Tibial nerve (tissue), 4 donors: ENCODE measurements at regions not wholly inside any gene's neighbourhood (a gene's known extent, or its start where the extent isn't known, plus 50 kb on each side); places are given as distances from the start of the nearest gene placed in this dataset.

Experiments
- DNase-seq, 2 donors: peaks; one replicate each; pipeline ENCODE4 v3.0.0-alpha.2; 2019; ENCODE audit warnings: low spot score in 2 of 2
- H3K27ac ChIP-seq, 4 donors: fragments of 200-600 bp; sonication (generic) in 3 of 4; one replicate each; pipeline ENCODE4 v1.5.1; 2017 to 2019; ENCODE audit warnings: mild to moderate bottlenecking in 1 of 4
- H3K27me3 ChIP-seq, 2 donors: fragments of 200-600 bp; sonication (generic) in 1 of 2; one replicate each; pipeline versions ENCODE4 v1.5.1 to v1.6.0; 2017 to 2019
- H3K36me3 ChIP-seq, 3 donors: fragments of 200-600 bp; sonication (generic); one replicate each; pipeline ENCODE4 v1.5.1; 2018 to 2019
- H3K4me1 ChIP-seq, 4 donors: fragments of 200-600 bp; sonication (generic) in 3 of 4; one replicate each; pipeline ENCODE4 v1.5.1; 2017 to 2019
- H3K4me3 ChIP-seq, 4 donors: fragments of 200-600 bp; sonication (generic) in 3 of 4; one replicate each; pipeline ENCODE4 v1.5.1; 2017 to 2019; ENCODE audit warnings: mild to moderate bottlenecking in 1 of 4, moderate library complexity in 1 of 4
- H3K9me3 ChIP-seq, 4 donors: fragments of 200-600 bp; sonication (generic) in 3 of 4; one replicate each; pipeline ENCODE4 v1.5.1; 2017 to 2019
- EP300 ChIP-seq, 2 donors: sonication (generic); formaldehyde crosslinking; IDR thresholded peaks; one replicate each; pipeline ENCODE4 v1.6.1; 2017; ENCODE audit warnings: antibody characterized with exemption in 2 of 2, mild to moderate bottlenecking in 1 of 2
- POLR2A ChIP-seq, 2 donors: fragments of 450-650 bp; IDR thresholded peaks; one replicate each; pipeline ENCODE4 v1.6.1; 2017; ENCODE audit warnings: antibody characterized with exemption in 2 of 2, mild to moderate bottlenecking in 2 of 2, moderate library complexity in 2 of 2
- WGBS, 2 donors: methylation state at CpG; one replicate each; pipeline ENCODE4 v1.1.5; 2018; 5-methylcytosine and 5-hydroxymethylcytosine counted together
- TF ChIP-seq, protein P1 (sequence below), 5 experiments: fragments of 200-600 bp in 3 of 5; fragments of 450-650 bp in 2 of 5; sonication (generic) in 3 of 5; IDR thresholded peaks; one replicate each; pipeline ENCODE4 v1.5.1; 2016 to 2019; ENCODE audit warnings: antibody characterized with exemption in 5 of 5, mild to moderate bottlenecking in 3 of 5, moderate library complexity in 2 of 5

- H3K4me3 ChIP-seq: no peak overlapping the region
- H3K36me3 ChIP-seq: no peaks in the 10 kb centered on the region
- DNase-seq: no peak
- H3K4me1 ChIP-seq: peaks cover 0 to 27% (median 0%) of the 10 kb centered on the region in 4 donors
- H3K27ac ChIP-seq: peak overlapping the region in 2 of 4 donors; percentile 24 to 55
- no peaks in the 10 kb centered on the region for H3K9me3 ChIP-seq
- peaks cover 0 to 4% of the 10 kb centered on the region in 2 donors for H3K27me3 ChIP-seq
- TF ChIP-seq EP300 (IDR thresholded peaks at IDR 0.05) (no peak), POLR2A (IDR thresholded peaks at IDR 0.05) (no peak)
- TF ChIP-seq, protein P1, sequence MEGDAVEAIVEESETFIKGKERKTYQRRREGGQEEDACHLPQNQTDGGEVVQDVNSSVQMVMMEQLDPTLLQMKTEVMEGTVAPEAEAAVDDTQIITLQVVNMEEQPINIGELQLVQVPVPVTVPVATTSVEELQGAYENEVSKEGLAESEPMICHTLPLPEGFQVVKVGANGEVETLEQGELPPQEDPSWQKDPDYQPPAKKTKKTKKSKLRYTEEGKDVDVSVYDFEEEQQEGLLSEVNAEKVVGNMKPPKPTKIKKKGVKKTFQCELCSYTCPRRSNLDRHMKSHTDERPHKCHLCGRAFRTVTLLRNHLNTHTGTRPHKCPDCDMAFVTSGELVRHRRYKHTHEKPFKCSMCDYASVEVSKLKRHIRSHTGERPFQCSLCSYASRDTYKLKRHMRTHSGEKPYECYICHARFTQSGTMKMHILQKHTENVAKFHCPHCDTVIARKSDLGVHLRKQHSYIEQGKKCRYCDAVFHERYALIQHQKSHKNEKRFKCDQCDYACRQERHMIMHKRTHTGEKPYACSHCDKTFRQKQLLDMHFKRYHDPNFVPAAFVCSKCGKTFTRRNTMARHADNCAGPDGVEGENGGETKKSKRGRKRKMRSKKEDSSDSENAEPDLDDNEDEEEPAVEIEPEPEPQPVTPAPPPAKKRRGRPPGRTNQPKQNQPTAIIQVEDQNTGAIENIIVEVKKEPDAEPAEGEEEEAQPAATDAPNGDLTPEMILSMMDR (IDR thresholded peaks at IDR 0.05): no peak
These were observed 107.8 kb downstream of the EFNB1 start for GRCh38 chrX:68936608-68937007.

DNA sequence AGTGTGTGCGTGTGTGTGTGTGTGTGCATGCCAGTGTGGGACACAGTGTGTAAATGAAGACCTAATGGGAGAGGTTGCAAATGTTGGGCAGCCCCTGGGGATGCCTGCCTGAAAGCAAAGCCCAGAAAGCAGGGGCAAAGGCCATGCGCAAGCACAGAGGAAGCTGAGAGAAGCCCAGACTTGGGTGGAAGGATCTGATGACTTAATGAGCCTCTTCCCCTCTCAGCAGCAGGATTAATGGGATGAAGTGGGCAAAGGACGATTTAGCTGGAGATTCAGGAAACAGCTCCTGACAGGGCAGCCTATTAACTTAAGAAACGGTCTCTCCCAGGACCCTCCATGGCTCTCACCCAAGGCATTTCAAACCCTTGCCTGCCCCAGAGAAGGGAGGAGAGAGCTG, 107.3 kb downstream of the EFNB1 start:
- H3K27me3 ChIP-seq: no peaks in the 10 kb centered on the region
- DNase-seq: no peak
- TF ChIP-seq POLR2A (IDR thresholded peaks at IDR 0.05): no peak
- no peak for TF ChIP-seq EP300 (IDR thresholded peaks at IDR 0.05)
- TF ChIP-seq, protein P1 (IDR thresholded peaks at IDR 0.05): no peak
- WGBS, 2 donors: 54 to 60% methylated on average over 4 of the region's 4 CpGs
- H3K9me3 ChIP-seq: no peaks in the 10 kb centered on the region
- no peak overlapping the region for H3K4me3 ChIP-seq
- H3K36me3 ChIP-seq: no peaks in the 10 kb centered on the region
- peaks cover 0 to 31% (median 0%) of the 10 kb centered on the region in 4 donors for H3K4me1 ChIP-seq
- peak overlapping the region in 1 of 4 donors; percentile 24 for H3K27ac ChIP-seq

DNA sequence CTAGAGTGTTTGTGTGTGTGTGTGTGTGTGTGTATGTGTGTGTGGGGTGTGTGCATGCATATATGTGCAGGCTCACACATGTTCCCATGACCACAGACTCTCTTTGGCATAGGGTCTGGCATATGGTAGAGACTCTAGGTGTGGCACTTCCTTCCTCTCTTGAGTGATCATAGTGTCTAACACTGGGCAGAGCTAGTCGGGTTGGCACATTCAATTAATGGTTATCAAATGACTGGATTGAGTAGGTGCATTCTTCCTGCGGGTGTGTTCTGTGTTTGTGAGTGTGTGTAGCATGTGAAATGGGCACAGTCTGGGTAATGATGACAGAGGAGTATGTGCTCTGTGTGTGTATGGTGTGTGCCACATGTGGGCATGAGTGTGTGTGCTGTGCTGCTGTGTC, 106.5 kb downstream of the EFNB1 start:
- no peak for DNase-seq
- no peak for TF ChIP-seq EP300 (IDR thresholded peaks at IDR 0.05)
- TF ChIP-seq POLR2A (IDR thresholded peaks at IDR 0.05): no peak
- TF ChIP-seq, protein P1 (IDR thresholded peaks at IDR 0.05): no peak
- H3K9me3 ChIP-seq: no peaks in the 10 kb centered on the region
- no peaks in the 10 kb centered on the region for H3K27me3 ChIP-seq
- H3K36me3 ChIP-seq: no peaks in the 10 kb centered on the region
- 60 to 79% methylated on average over 1 to 2 of the region's 2 CpGs for WGBS, 2 donors
- no peak overlapping the region for H3K4me3 ChIP-seq
- H3K4me1 ChIP-seq: peaks cover 0 to 39% (median 0%) of the 10 kb centered on the region in 4 donors
- H3K27ac ChIP-seq: no peak overlapping the region

- DNase-seq: no peak
- Histone ChIP-seq H3K4me3 (no peak overlapping the region), H3K36me3 (no peaks in the 10 kb centered on the region), H3K9me3 (no peaks in the 10 kb centered on the region), H3K4me1 (peaks cover 0 to 42% (median 0%) of the 10 kb centered on the region in 4 donors), H3K27ac (no peak overlapping the region), H3K27me3 (no peaks in the 10 kb centered on the region)
- 80 to 83% methylated on average over 4 to 6 of the region's 6 CpGs for WGBS, 2 donors
- TF ChIP-seq, protein P1 (IDR thresholded peaks at IDR 0.05): no peak
- TF ChIP-seq POLR2A (IDR thresholded peaks at IDR 0.05): no peak
- TF ChIP-seq EP300 (IDR thresholded peaks at IDR 0.05): no peak
These were observed 106.1 kb downstream of the EFNB1 start for GRCh38 chrX:68934922-68935321.

- no peak overlapping the region for H3K4me3 ChIP-seq
- no peaks in the 10 kb centered on the region for H3K27me3 ChIP-seq
- H3K36me3 ChIP-seq: no peaks in the 10 kb centered on the region
- no peaks in the 10 kb centered on the region for H3K9me3 ChIP-seq
- H3K27ac ChIP-seq: no peak overlapping the region
- DNase-seq: no peak
- TF ChIP-seq, protein P1 (IDR thresholded peaks at IDR 0.05): no peak
- no peak for TF ChIP-seq POLR2A (IDR thresholded peaks at IDR 0.05)
- TF ChIP-seq EP300 (IDR thresholded peaks at IDR 0.05): no peak
- 61 to 63% methylated on average over 3 of the region's 3 CpGs for WGBS, 2 donors
- peaks cover 0 to 46% (median 0%) of the 10 kb centered on the region in 4 donors for H3K4me1 ChIP-seq
These were observed 105.6 kb downstream of the EFNB1 start for GRCh38 chrX:68934421-68934820.
